Breast epithelium (tissue), 4 donors: ENCODE measurements at regions not wholly inside any gene's neighbourhood (a gene's known extent, or its start where the extent isn't known, plus 50 kb on each side); places are given as distances from the start of the nearest gene placed in this dataset.

Experiments
- DNase-seq, 2 donors: peaks; one replicate each; pipeline ENCODE4 v3.0.0-alpha.2; 2019; ENCODE audit warnings: low spot score in 2 of 2
- H3K27ac ChIP-seq, 2 donors: fragments of 200-600 bp; sonication (generic) in 1 of 2; one replicate each; pipeline ENCODE4 v1.5.1; 2016 to 2019; ENCODE audit warnings: mild to moderate bottlenecking in 1 of 2
- H3K27me3 ChIP-seq, 2 donors: fragments of 200-600 bp; sonication (generic) in 1 of 2; one replicate each; pipeline versions ENCODE4 v1.5.1 to v1.6.0; 2017 to 2019; ENCODE audit warnings: control low read depth in 1 of 2, mild to moderate bottlenecking in 1 of 2
- H3K36me3 ChIP-seq: fragments of 200-600 bp; one replicate; pipeline ENCODE4 v1.5.1; 2019
- H3K4me1 ChIP-seq, 2 donors: fragments of 200-600 bp; sonication (generic); one replicate each; pipeline ENCODE4 v1.5.1; 2016 to 2019; ENCODE audit warnings: control low read depth in 1 of 2
- H3K4me3 ChIP-seq, 3 donors: fragments of 200-600 bp; sonication (generic); 1 replicate in 2 of 3; 2 replicates in 1 of 3; pipeline ENCODE4 v1.5.1; 2016 to 2019; ENCODE audit warnings: mild to moderate bottlenecking in 3 of 3, moderate library complexity in 2 of 3
- H3K9me3 ChIP-seq, 2 donors: fragments of 200-600 bp; sonication (generic) in 1 of 2; one replicate each; pipeline ENCODE4 v1.5.1; 2016 to 2019; ENCODE audit warnings: control low read depth in 1 of 2
- POLR2A ChIP-seq: fragments of 450-650 bp; IDR thresholded peaks from one replicate; pipeline ENCODE4 v1.6.1; 2016; ENCODE audit warnings: antibody characterized with exemption, mild to moderate bottlenecking, moderate library complexity
- POLR2AphosphoS5 ChIP-seq, 3 donors: sonication (generic); formaldehyde crosslinking; IDR thresholded peaks; one replicate each; pipeline ENCODE4 v1.6.1; 2017; ENCODE audit warnings: antibody characterized with exemption in 3 of 3
- intact Hi-C: fragments of 100-400 bp; cut with DNase I; formaldehyde crosslinking; loops from one replicate; pipeline ENCODE4 v1.15.1; 2023; ENCODE audit warnings: low total_unique reads
- TF ChIP-seq, protein P1 (sequence below), 3 donors: fragments of 450-650 bp; IDR thresholded peaks; one replicate each; pipeline ENCODE4 v1.5.1; 2016 to 2017; ENCODE audit warnings: antibody characterized with exemption in 3 of 3, mild to moderate bottlenecking in 3 of 3, moderate library complexity in 3 of 3

DNA sequence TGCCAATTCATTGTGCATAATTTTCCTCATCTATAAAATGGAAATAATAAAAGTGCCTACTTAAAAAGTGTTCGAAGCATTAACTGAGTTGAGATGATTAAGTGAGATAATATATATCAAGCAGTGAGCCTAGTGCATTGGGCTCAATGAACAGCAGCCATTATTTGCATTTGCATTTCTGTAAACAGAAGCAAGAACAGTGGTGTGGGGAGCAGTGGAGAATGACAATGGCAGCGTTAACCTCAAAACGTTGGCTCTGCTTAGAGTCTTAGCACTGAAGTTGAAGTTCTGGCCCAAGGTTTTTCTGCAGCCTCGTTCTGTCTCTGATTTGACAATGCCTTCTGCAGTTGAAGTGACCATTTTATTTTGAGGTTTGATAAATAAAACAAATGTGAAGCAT lies 466.3 kb upstream of the ONECUT1 start:
- intact Hi-C loops: no loop called here

DNA sequence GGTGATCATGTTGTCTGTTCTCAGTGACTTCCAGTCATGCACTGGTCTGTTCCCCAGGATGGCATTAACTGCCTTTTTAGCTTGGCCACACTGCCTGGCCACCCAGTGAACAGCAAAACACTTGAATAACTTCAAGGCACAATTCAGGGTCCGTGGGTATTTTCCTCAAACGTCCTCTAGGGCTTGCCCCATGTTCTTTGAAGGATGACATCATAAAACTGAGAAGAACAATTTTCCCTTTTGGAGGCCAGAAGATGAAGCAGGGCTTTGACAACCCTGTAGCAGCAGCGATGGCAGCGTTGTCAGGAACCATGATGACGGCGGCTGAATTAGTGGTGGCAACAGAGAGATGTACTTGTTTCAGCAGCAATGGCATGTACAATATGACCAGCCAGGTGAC lies 465.9 kb upstream of the ONECUT1 start:
- no peaks in the 10 kb centered on the region for H3K4me1 ChIP-seq
- DNase-seq: no peak
- no peaks in the 10 kb centered on the region for H3K27me3 ChIP-seq
- no peak for TF ChIP-seq POLR2A
- TF ChIP-seq, protein P1, sequence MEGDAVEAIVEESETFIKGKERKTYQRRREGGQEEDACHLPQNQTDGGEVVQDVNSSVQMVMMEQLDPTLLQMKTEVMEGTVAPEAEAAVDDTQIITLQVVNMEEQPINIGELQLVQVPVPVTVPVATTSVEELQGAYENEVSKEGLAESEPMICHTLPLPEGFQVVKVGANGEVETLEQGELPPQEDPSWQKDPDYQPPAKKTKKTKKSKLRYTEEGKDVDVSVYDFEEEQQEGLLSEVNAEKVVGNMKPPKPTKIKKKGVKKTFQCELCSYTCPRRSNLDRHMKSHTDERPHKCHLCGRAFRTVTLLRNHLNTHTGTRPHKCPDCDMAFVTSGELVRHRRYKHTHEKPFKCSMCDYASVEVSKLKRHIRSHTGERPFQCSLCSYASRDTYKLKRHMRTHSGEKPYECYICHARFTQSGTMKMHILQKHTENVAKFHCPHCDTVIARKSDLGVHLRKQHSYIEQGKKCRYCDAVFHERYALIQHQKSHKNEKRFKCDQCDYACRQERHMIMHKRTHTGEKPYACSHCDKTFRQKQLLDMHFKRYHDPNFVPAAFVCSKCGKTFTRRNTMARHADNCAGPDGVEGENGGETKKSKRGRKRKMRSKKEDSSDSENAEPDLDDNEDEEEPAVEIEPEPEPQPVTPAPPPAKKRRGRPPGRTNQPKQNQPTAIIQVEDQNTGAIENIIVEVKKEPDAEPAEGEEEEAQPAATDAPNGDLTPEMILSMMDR (IDR thresholded peaks at IDR 0.05): no peak
- TF ChIP-seq POLR2AphosphoS5 (IDR thresholded peaks at IDR 0.05): no peak
- no peaks in the 10 kb centered on the region for H3K9me3 ChIP-seq
- H3K36me3 ChIP-seq: no peaks in the 10 kb centered on the region
- no peak overlapping the region for H3K4me3 ChIP-seq
- intact Hi-C loops: no loop called here
- H3K27ac ChIP-seq: no peak overlapping the region

More for the DNA sequence above, 466.3 kb upstream of the ONECUT1 start:
- Histone ChIP-seq H3K4me3 (no peak overlapping the region), H3K27me3 (no peaks in the 10 kb centered on the region), H3K27ac (no peak overlapping the region), H3K36me3 (no peaks in the 10 kb centered on the region), H3K9me3 (no peaks in the 10 kb centered on the region), H3K4me1 (no peaks in the 10 kb centered on the region)
- TF ChIP-seq POLR2A (no peak), POLR2AphosphoS5 (IDR thresholded peaks at IDR 0.05) (no peak)
- TF ChIP-seq, protein P1 (IDR thresholded peaks at IDR 0.05): no peak
- DNase-seq: no peak

DNA sequence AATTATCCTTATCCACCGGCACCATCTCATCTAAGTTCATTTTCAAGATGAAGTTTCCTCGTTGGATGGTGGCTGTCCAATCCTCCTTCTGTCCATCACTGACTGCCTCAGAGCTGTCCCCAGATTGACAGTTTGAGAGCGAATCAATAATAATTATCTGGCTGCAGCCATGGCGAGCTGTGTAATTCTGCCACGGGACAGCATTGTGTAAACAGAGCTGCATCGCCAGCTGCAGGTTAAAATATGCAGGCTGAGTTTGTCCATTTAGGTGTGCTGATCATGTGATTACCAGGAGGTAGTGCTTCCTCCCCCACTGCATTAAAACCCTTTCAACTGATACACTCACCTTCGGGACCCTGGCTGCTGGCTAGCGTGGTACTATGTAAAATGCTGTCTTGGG lies 461.9 kb upstream of the ONECUT1 start:
- intact Hi-C loops: no loop called here
- H3K9me3 ChIP-seq: no peaks in the 10 kb centered on the region
- TF ChIP-seq POLR2A: no peak
- no peak for TF ChIP-seq POLR2AphosphoS5 (IDR thresholded peaks at IDR 0.05)
- TF ChIP-seq, protein P1 (IDR thresholded peaks at IDR 0.05): no peak

DNA sequence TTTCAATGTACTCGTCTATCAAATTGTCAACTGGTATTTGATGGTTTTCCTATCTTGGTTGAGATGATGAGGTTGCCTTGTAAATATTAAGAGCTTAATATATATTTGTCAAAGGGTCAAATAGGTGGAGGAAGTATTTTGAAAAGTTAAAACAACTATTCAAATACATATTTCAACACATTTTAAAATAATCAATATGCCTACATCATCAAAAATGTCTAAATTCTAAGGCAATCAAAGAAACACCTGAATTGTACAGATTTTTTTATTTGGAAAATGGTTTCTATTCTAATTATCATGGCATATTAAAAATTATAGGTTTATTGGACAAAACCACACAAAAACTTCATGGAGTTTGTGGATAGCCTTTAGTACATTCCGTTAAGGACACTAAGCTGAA lies 461.4 kb upstream of the ONECUT1 start:
- intact Hi-C loops: no loop called here
- DNase-seq: no peak
- TF ChIP-seq, protein P1 (IDR thresholded peaks at IDR 0.05): no peak
- TF ChIP-seq POLR2A: no peak
- no peak for TF ChIP-seq POLR2AphosphoS5 (IDR thresholded peaks at IDR 0.05)
- no peaks in the 10 kb centered on the region for H3K36me3 ChIP-seq
- H3K4me1 ChIP-seq: no peaks in the 10 kb centered on the region
- H3K27ac ChIP-seq: no peak overlapping the region
- no peaks in the 10 kb centered on the region for H3K9me3 ChIP-seq
- no peaks in the 10 kb centered on the region for H3K27me3 ChIP-seq
- no peak overlapping the region for H3K4me3 ChIP-seq

More for the DNA sequence above, 461.9 kb upstream of the ONECUT1 start:
- H3K4me1 ChIP-seq: no peaks in the 10 kb centered on the region
- H3K27me3 ChIP-seq: no peaks in the 10 kb centered on the region
- no peak for DNase-seq
- H3K36me3 ChIP-seq: no peaks in the 10 kb centered on the region
- H3K4me3 ChIP-seq: no peak overlapping the region
- no peak overlapping the region for H3K27ac ChIP-seq

DNA sequence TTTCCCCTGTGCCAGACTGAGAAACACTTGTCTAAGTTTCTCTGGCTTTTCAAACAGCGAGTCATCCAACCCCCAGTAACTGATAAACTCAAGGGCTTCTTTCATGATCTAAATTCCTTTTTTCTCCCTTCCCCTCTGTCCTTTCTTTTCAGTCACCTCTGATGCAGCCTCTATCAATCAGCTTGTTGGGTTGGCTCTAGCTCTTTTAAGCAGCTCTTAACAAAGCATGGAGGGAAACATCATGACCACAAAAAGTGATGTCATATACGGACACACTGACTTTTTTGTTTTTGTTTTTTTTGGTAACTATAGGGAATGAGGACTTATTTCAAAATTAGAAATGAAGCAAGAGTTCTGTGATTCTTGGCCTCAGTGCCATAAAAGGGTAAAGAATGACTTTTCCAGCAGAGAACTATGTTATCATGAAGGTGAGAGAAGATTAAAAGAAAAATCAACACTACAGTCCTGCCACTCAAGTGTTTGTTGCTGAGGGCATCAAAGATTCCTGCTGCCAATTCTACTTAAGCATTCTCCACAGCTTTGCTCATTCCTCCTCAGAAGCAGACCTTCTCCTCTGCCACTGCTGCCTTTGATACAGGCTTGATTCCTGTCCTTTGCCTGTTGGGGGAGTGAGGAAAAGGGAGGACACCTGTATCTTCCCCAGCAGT lies 457.0 kb upstream of the ONECUT1 start:
- Histone ChIP-seq H3K36me3 (no peaks in the 10 kb centered on the region), H3K27ac (no peak overlapping the region), H3K27me3 (no peaks in the 10 kb centered on the region), H3K4me3 (no peak overlapping the region), H3K9me3 (no peaks in the 10 kb centered on the region), H3K4me1 (no peaks in the 10 kb centered on the region)
- intact Hi-C loops: no loop called here
- TF ChIP-seq POLR2A: no peak
- TF ChIP-seq POLR2AphosphoS5 (IDR thresholded peaks at IDR 0.05): no peak
- TF ChIP-seq, protein P1 (IDR thresholded peaks at IDR 0.05): no peak
- no peak for DNase-seq
